K562 (cell line): ENCODE measurements at regions not wholly inside any gene's neighbourhood (a gene's known extent, or its start where the extent isn't known, plus 50 kb on each side); places are given as distances from the start of the nearest gene placed in this dataset.

Source experiments
- ATAC-seq: fragments of 200-7000 bp; cut with Tn5 transposase; 3 replicates; pipeline ENCODE4 v1.9.1; 2020; ENCODE audit warnings: moderate library complexity
- BruUV-seq: library from RNA; stranded (reverse); fragments of 400-500 nt; replicated peaks from 2 replicates; lab custom pipeline; 2021; lab: Mats Ljungman, UMichigan
- CTCF ChIA-PET: fragments of 300-600 bp; formaldehyde crosslinking; extraction: SDS; loops from one replicate; lab custom pipeline; 2021; ENCODE audit warnings: low intra/inter-chr PET ratio; lab: Yijun Ruan, JAX
- POLR2A ChIA-PET: fragments of 300-600, 350-650 bp; sonication (Branson Sonifier 250); formaldehyde crosslinking; extraction: SDS; loops from one replicate; lab custom pipeline; 2021; ENCODE audit warnings: antibody characterized with exemption, inconsistent platforms; lab: Yijun Ruan, JAX
- DNase-seq, 4 experiments: peaks; one replicate each; pipeline versions ENCODE4 v3.0.0 to v3.0.0-alpha.2; 2011 to 2018; ENCODE audit warnings: low spot score in 3 of 4, mixed read lengths in 3 of 4; ENCODE audit errors: extremely low read depth in 1 of 4
- FAIRE-seq: peaks from 2 replicates; lab custom pipeline; 2011; peaks lifted over from hg19 to GRCh38; lab: Jason Lieb, UNC
- H2AFZ ChIP-seq: 2 replicates; pipeline ENCODE4 v1.6.0; 2011; ENCODE audit warnings: low read depth, low read length, control low read depth, inconsistent platforms
- H3K27ac ChIP-seq: fragments of 200-600 bp; 3 replicates; pipeline ENCODE4 v1.8.0; 2011; ENCODE audit warnings: low read depth, mild to moderate bottlenecking, control low read depth, inconsistent platforms, low read length, moderate library complexity, mixed read lengths; ENCODE audit errors: extremely low read depth
- H3K27me3 ChIP-seq, 2 experiments: fragments of 300-600 bp in 1 of 2; 2 replicates in 1 of 2; 3 replicates in 1 of 2; pipeline versions ENCODE4 v1.6.0 to v1.8.0; 2011; ENCODE audit warnings: inconsistent platforms in 2 of 2, low read length in 2 of 2, mild to moderate bottlenecking in 1 of 2, mixed read lengths in 1 of 2, moderate library complexity in 1 of 2; ENCODE audit not compliant: control insufficient read depth in 2 of 2, insufficient read depth in 2 of 2
- H3K36me3 ChIP-seq: fragments of 300-600 bp; 3 replicates; pipeline ENCODE4 v1.8.0; 2011; ENCODE audit warnings: mild to moderate bottlenecking, low read length, inconsistent platforms; ENCODE audit not compliant: control insufficient read depth, insufficient read depth
- H3K4me1 ChIP-seq, 2 experiments: fragments of 200-600 bp in 1 of 2; replicated peaks in 1 of 2; 2 replicates in 1 of 2; 3 replicates in 1 of 2; pipeline versions ENCODE4 v1.5.1 to v1.8.0; 2011; ENCODE audit warnings: inconsistent platforms in 2 of 2, low read length in 2 of 2, mild to moderate bottlenecking in 1 of 2, mixed read lengths in 1 of 2, moderate library complexity in 1 of 2; ENCODE audit not compliant: control insufficient read depth in 2 of 2, insufficient read depth in 2 of 2
- H3K4me2 ChIP-seq: 2 replicates; pipeline ENCODE4 v1.6.1; 2011; ENCODE audit warnings: low read length, control low read depth, inconsistent platforms, mixed read lengths; ENCODE audit not compliant: insufficient read depth
- H3K4me3 ChIP-seq: fragments of 200-600 bp; sonication (generic), shearing (Covaris generic); 2 replicates; pipeline ENCODE4 v1.5.1; 2016; ENCODE audit warnings: control low read depth, inconsistent platforms
- H3K79me2 ChIP-seq: fragments of 200-600 bp; 3 replicates; pipeline ENCODE4 v1.8.0; 2011; ENCODE audit warnings: low read length, inconsistent platforms; ENCODE audit not compliant: control insufficient read depth, insufficient read depth
- H3K9ac ChIP-seq, 2 experiments: 2 replicates each; pipeline versions ENCODE4 v1.6.0 to v1.6.1; 2011; ENCODE audit warnings: low read depth in 2 of 2, low read length in 2 of 2, control low read depth in 1 of 2, inconsistent platforms in 1 of 2, mild to moderate bottlenecking in 1 of 2, mixed read lengths in 1 of 2; ENCODE audit not compliant: insufficient read depth in 1 of 2
- H3K9me1 ChIP-seq: one replicate; pipeline ENCODE4 v1.6.0; 2011; ENCODE audit warnings: inconsistent platforms, mild to moderate bottlenecking, low read length, moderate library complexity; ENCODE audit not compliant: control insufficient read depth, insufficient read depth
- H3K9me3 ChIP-seq: replicated peaks from 2 replicates; pipeline ENCODE4 v1.5.1; 2011; ENCODE audit warnings: low read depth, low read length, inconsistent platforms; ENCODE audit not compliant: control insufficient read depth, insufficient read depth
- H4K20me1 ChIP-seq: replicated peaks from 2 replicates; pipeline ENCODE4 v1.6.1; 2011; ENCODE audit warnings: low read length, inconsistent platforms, mixed read lengths; ENCODE audit not compliant: control insufficient read depth, insufficient read depth
- CTCFL ChIP-seq: IDR thresholded peaks from 2 replicates; pipeline ENCODE4 v1.6.1; 2011; ENCODE audit warnings: borderline replicate concordance, low read depth, mild to moderate bottlenecking, moderate library complexity, low read length; ENCODE audit not compliant: insufficient read depth, poor library complexity, severe bottlenecking
- WGBS: fragments of 100-300 bp; shearing (Covaris generic); methylation state at CpG from one replicate; pipeline ENCODE4 v1.1.6; 2016; ENCODE audit warnings: low coverage, mixed read lengths; ENCODE audit not compliant: insufficient coverage; ENCODE audit errors: missing lambda C conversion rate; 5-methylcytosine and 5-hydroxymethylcytosine counted together
- in situ Hi-C: fragments of 300-500 bp; cut with MboI; formaldehyde crosslinking; loops from 4 replicates; pipeline ENCODE4 v1.15.0; 2018; ENCODE audit warnings: inconsistent platforms, mixed read lengths
- intact Hi-C: fragments of 100-400 bp; cut with micrococcal nuclease; formaldehyde crosslinking; loops from 2 replicates; pipeline ENCODE4 v1.14.2; 2022

- no peak overlapping the region for H3K9ac ChIP-seq
These were observed 280.9 kb downstream of the RPRM start for GRCh38 chr2:153197402-153198386.

More at GRCh38 chr2:153197402-153198386, 280.9 kb downstream of the RPRM start:
- Histone ChIP-seq H4K20me1 (no peaks in the 10 kb centered on the region), H3K27me3 (no peaks in the 10 kb centered on the region), H3K9me3 (peaks cover 3% of the 10 kb centered on the region; the same call in 1 of the 2 replicates), H3K36me3 (no peaks in the 10 kb centered on the region), H3K9me1 (no peaks in the 10 kb centered on the region), H3K4me3 (no peak overlapping the region), H3K4me2 (no peak overlapping the region), H3K27ac (no peak overlapping the region), H3K79me2 (no peaks in the 10 kb centered on the region), H3K4me1 (no peaks in the 10 kb centered on the region), H2AFZ (no peak overlapping the region)
- WGBS: 2% methylated on average over 10 of the region's 11 CpGs
- BruUV-seq: no TSS peak
- in situ Hi-C loops (no loop called here), intact Hi-C loops (no loop called here)
- ATAC-seq (no peak), FAIRE-seq (no peak), DNase-seq (no peak)
- no peak for TF ChIP-seq CTCFL
- CTCF ChIA-PET: no interaction called here
- POLR2A ChIA-PET: no interaction called here
